Prostate gland (tissue), 2 donors: ENCODE measurements at regions not wholly inside any gene's neighbourhood (a gene's known extent, or its start where the extent isn't known, plus 50 kb on each side); places are given as distances from the start of the nearest gene placed in this dataset.

Experiments
- POLR2A ChIP-seq: fragments of 450-650 bp; IDR thresholded peaks from one replicate; pipeline ENCODE4 v1.6.1; 2016; ENCODE audit warnings: antibody characterized with exemption, mild to moderate bottlenecking
- TF ChIP-seq, protein P1 (sequence below), 4 experiments: fragments of 200-600 bp in 2 of 4; fragments of 450-650 bp in 2 of 4; sonication (generic) in 2 of 4; IDR thresholded peaks; 1 replicate in 3 of 4; 2 replicates in 1 of 4; pipeline ENCODE4 v1.5.1; 2016 to 2019; ENCODE audit warnings: antibody characterized with exemption in 4 of 4, mild to moderate bottlenecking in 2 of 4, moderate library complexity in 2 of 4

DNA sequence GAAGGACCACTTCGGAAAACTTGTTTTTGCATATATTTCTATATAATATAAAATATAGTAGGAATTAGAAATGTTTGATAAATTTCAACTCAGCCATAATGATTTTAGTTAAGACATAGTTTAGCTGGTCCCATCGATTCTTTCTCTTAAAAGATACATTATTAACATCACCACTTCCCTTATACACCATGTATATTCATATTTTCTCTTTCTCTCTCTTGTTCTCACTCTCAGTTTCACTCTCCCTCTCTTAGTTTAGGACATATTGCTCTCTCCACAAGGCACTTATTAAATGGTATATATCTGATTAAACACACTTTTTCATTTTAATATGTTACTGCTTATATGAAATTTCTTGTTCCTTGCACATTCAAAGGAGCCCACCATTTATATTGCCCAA lies 90.1 kb upstream of the RASEF start:
- TF ChIP-seq, protein P1, sequence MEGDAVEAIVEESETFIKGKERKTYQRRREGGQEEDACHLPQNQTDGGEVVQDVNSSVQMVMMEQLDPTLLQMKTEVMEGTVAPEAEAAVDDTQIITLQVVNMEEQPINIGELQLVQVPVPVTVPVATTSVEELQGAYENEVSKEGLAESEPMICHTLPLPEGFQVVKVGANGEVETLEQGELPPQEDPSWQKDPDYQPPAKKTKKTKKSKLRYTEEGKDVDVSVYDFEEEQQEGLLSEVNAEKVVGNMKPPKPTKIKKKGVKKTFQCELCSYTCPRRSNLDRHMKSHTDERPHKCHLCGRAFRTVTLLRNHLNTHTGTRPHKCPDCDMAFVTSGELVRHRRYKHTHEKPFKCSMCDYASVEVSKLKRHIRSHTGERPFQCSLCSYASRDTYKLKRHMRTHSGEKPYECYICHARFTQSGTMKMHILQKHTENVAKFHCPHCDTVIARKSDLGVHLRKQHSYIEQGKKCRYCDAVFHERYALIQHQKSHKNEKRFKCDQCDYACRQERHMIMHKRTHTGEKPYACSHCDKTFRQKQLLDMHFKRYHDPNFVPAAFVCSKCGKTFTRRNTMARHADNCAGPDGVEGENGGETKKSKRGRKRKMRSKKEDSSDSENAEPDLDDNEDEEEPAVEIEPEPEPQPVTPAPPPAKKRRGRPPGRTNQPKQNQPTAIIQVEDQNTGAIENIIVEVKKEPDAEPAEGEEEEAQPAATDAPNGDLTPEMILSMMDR (IDR thresholded peaks at IDR 0.05), result no peak
- no peak for TF ChIP-seq POLR2A
